HG03469 (cell line): ENCODE measurements at regions not wholly inside any gene's neighbourhood (a gene's known extent, or its start where the extent isn't known, plus 50 kb on each side); places are given as distances from the start of the nearest gene placed in this dataset.
"Not testable (repeated sequence)": the region's sequence is repeated elsewhere in the genome, so short reads cannot be mapped to it uniquely, and the experiment has no call there.

Source experiments
- ATAC-seq: cut with Tn5 transposase; IDR thresholded peaks from one replicate; pipeline ENCODE4 v1.9.1; 2021; ENCODE audit warnings: mild to moderate bottlenecking, moderate library complexity, moderate number of reproducible peaks; ENCODE audit not compliant: unreplicated experiment

DNA sequence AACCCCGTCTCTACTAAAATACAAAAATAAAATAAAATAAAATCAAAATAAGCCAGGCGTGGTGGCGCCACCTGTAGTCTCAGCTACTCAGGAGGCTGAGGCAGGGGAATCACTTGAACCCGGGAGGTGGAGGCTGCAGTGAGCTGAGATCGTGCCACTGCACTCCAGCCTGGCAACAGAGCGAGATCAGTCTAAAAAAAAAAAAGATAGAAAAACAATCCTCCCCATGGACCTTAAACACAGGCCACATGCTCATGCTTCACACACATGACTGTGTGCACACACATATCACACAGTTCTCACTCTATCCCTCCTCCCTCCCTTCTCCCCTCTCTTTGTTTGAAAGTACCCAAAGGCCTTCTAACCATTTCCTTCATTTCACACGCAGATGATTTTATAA lies 667.6 kb downstream of the UQCRFS1 start:
- ATAC-seq: not testable (repeated sequence)

DNA sequence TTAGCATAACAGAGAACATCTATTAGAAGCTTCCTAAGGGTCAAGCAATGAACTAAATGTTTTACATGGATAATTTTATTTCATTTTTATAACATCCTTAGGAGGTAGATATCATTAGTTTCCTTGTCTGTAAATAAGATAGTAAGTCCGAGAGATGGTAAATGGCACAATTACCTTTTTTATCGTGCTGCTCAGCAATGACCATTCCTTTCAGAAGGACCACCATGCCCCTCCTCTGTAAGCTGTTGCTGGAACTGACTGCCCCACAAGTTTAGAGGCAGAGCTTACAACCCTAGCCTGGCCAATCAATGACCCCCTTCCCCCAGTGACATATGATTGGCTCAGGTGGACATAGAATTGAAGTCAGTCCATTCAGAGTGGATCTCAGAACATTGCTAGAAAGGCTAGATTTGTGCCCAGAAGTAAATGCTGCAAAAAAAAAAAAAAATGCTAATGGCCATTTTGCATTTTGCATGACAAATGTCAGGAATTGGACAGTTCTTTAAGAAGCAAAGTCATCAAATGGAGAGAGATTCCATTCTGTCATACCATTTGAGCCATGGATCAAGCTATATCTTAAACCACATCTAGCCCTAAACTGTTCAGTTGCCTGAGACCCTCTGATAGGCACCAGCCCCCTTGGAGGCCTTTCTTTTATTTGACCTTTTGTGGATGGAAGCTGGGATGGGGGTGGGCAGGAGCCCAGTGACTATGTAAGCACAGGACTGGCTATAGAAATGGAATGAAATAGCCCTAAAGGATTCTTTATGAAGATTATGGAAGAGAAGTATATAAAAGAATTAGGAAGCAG lies 668.3 kb downstream of the UQCRFS1 start:
- no peak for ATAC-seq

GRCh38 chr19:28543244-28543776 lies 669.6 kb downstream of the UQCRFS1 start:
- no peak for ATAC-seq

- ATAC-seq: no peak
Observed at GRCh38 chr19:28542394-28543243, 670.3 kb downstream of the UQCRFS1 start.

DNA sequence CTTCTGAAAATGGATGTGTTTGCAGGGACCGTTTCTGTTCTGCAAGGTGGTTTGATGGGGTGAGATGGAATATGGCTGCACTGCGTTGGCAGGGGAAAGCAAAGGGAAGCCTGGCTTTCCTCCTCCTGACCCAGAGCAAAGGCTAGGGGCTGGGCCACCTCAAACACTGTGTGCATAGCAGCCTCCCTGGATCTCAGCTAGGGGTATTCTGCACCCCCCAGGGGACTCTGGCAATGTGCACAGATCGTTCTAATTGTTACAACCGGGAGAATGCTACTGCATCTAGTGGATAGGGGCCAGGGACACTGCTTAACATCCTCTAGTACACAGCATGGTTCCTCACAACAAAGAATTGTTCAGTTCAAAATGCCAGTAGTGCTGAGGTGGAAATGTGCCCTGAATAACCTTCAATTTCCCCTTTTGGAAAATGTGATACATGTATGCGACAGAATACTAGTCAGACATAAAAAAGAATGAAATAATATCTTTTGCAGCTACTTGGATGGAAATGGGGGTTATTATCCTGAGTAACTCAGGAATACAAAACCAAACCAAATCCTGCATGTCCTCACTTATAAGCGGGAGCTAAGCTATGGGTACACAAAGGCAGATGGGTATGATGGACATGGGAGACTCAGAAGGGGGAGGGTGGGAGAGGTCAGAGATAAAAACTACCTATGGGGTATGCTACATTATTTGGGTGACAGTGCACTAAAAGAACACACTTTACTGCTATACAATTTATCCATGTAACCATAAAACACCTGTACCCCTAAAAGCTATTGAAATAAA lies 671.2 kb downstream of the UQCRFS1 start:
- ATAC-seq: no peak

DNA sequence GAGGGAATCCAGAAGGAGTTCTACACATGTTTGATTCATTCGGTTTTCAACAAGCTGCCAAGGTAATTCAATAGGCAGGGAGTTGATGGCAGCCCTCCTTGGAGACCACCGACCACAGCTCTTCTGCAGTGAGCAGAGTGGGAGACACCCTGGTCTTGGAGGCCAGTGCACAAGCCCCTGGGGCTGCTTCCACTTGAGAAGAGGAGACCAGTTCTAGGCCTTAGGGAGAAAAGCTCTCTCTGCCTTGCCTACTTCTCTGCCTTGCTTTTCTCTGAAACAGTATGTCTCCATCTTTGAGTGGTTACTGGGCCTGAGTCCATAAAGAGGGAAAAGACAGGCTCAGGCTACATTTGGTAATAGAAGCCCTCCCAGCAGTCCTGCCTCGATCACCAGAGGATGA lies 671.9 kb downstream of the UQCRFS1 start:
- no peak for ATAC-seq

DNA sequence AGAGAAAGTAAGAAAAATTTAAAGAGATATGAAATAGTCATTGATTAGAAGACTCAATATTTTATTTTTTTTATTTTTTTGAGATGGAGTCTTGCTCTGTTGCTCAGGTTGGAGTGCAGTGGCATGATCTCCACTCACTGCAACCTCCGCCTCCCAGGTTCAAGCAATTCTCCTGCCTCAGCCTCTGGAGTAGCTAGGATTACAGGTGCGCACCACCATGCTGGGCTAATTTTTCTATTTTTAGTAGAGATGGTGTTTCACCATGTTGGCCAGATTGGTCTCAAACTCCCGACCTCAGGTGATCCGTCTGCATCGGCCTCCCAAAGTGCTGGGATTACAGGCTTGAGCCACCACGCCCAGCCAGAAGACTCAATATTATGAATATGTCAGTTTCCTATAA lies 672.6 kb downstream of the UQCRFS1 start:
- ATAC-seq: not testable (repeated sequence)

DNA sequence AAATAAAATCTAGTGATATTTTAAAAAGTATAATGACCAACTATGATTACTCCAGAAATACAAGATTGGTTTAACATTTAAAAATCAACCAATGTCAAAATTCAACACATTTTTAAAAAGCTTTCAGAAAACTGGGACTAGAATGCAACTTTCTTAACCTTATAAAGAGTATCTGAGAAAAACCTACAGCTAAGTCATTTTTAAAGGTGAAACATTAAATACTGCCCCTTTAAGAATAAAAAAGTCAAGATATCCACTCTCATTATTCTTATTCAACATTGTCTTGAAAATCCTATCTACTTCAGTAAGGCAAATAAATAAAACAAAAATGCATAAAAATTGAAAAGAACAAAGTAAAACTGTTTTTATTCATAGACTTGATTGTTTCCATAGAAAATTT lies 673.2 kb downstream of the UQCRFS1 start:
- ATAC-seq: no peak

- not testable (repeated sequence) for ATAC-seq
Observed at GRCh38 chr19:28538579-28538978, 674.4 kb downstream of the UQCRFS1 start.

DNA sequence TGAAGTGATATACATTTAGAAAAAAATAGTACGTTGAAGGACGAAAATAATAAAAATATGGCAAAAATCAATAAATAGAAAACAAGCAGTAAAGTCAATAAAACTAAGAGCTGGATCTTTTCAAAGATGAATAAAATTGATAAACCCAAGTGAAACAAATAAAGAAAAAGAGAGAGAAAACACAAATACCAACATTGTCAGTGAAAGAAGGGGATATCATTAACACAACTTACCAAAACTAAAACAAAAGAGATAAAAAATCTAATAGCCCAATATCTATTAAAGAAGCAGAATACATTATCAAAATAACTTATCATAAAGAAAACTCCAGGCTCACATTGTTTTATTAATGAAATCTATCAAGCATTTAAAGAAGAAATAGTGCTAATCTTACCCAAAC lies 675.1 kb downstream of the UQCRFS1 start:
- no peak for ATAC-seq

DNA sequence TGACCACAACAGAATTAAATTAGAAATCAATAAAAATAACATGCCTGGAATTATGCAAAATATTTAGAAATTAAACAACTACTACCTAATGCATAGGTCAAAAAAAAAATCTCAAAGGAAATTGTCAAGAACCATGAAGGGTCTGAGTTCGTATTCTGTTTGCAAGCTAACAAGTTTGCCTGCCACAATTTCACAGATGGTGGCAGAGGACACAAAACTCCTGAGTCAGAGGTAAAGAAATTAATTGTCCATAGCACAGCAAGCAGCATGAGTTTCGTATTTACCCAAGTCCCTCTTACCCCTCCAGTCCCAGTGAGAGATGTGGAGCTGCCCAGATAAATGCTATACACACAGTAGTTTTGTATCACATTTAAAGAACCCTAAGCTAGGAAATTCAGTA lies 675.9 kb downstream of the UQCRFS1 start:
- ATAC-seq: no peak

- ATAC-seq: no peak
Observed at GRCh38 chr19:28535352-28535775, 677.6 kb downstream of the UQCRFS1 start.

- no peak for ATAC-seq
Observed at GRCh38 chr19:28534766-28535351, 678.1 kb downstream of the UQCRFS1 start.

GRCh38 chr19:28532765-28533341 lies 680.1 kb downstream of the UQCRFS1 start:
- ATAC-seq: no peak

DNA sequence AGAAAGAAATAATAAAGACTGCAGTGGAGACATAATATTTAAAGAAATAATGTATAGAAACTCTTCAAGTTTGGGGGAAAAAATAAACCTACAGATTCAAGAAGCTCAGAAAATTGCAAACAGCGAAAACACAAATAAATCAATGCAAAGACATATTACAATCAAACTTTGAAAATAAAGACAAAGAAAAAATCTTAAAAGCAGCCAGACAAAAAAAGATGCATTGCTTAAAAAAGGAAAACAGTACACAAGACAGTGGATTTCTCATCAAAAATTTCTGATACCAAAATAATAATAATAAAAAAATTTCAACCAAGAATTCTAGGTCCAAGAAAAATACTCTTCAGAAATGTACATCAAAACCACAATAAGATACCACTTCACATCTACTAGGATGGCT lies 681.0 kb downstream of the UQCRFS1 start:
- no peak for ATAC-seq

GRCh38 chr19:28530406-28531035 lies 682.4 kb downstream of the UQCRFS1 start:
- ATAC-seq: no peak

DNA sequence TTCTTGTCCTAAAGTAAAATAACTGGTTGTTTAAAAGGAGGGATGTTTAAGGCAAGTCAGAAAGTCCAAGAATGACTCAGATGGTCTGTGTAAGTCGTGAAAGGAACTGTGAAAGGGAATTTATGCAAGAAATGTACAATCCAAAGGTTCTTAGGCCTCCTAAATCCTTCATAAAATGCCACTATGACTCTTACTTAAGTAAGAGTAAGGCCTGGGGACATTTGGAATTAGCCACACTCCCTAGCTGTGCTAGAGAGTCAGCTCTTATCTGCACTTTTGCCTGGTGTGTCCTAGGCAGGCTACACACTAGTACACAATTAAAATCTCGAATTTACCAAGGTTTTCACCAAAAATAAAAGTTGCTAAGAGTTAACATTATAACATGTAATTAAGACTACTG lies 686.9 kb downstream of the UQCRFS1 start:
- ATAC-seq: no peak

DNA sequence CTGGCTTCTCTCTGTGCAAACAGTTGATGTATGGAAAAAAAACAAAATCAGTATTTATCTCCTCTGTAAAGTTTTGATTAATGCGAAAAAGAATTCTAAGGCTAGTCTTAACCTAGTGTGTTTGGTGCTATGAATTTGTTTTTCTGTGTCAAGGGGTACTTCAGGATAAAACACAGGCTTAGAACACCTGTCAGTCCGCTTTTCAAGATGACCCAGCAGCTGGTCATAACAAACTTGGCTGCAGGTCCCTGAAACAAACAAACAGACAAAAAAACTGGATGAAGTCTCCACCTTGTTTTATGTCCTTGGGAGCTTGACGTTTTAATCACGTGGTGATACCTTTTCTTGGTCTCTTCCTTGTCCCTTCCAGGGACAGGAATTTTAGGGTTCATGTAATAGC lies 689.3 kb downstream of the UQCRFS1 start:
- ATAC-seq: no peak

DNA sequence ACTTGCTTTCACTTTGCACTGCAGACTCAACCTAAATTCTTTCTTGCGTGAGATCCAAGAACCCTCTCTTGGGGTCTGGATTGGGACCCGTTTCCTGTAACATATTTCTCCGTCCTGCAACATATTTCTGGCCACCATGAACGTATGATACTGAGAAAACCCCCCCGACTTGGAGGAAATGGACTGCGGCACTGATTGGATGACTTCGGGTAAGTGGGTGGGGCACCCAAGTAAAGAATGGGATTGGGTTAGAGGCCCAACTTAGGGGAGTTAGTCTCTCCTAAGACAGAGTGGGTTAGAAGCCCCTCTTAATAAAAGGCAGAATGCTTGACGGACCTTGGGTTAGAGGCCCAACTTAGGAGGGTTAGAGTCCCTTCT lies 690.4 kb downstream of the UQCRFS1 start:
- ATAC-seq: no peak
